Stimulated activated CD4-positive, alpha-beta T cell treated with anti-CD3 and anti-CD28 coated beads, TNF-alpha, amount 100 ng/mL, for 1 hour (primary cell): ENCODE measurements at regions not wholly inside any gene's neighbourhood (a gene's known extent, or its start where the extent isn't known, plus 50 kb on each side); places are given as distances from the start of the nearest gene placed in this dataset.

Experiments used
- DNase-seq, 3 donors: peaks; one replicate each; pipeline ENCODE4 v3.0.0-alpha.2; 2020; ENCODE audit warnings: low read depth in 3 of 3, low spot score in 1 of 3

DNA sequence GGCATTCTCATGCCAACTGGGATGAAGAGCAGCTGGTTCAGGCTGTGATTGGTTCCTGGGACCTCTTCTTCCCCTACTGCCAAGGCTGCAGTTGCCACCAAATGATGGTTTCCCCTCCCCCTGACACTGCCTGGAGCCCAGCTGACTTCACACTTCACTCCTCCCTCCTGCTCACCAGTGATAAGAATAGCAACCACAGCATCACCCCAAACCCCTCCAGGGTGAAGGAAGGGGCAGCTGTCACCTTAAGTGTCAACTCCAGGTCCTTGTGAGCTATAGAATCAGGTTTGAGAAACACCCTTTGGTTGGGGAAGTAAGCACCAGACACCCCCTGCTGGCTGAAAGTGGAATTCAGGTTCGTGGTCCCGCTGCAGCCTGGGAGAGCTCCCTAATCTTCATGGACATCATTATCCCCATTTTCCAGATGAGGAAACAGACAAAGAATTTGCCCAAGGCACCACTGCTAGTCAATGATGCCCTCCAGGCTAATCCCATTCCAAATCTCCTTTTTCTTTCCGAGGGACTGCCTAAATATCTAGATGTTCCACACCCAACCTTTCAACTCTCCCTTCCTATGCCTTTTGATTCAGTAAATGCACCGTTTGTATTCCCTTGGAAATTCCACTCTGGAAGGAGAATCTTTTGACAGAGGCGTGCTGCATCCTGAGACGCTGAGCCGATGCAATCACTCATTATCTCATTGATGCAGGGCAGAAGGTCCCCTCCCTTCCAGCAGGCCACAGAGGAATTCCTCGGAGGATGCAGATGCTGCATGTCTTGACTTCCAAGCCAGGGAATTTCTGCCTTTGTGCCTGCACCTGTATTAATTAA is 50.6 kb upstream of the UQCRFS1 start:
- peak in 2 of 3 donors; percentile 6 to 30 for DNase-seq

DNA sequence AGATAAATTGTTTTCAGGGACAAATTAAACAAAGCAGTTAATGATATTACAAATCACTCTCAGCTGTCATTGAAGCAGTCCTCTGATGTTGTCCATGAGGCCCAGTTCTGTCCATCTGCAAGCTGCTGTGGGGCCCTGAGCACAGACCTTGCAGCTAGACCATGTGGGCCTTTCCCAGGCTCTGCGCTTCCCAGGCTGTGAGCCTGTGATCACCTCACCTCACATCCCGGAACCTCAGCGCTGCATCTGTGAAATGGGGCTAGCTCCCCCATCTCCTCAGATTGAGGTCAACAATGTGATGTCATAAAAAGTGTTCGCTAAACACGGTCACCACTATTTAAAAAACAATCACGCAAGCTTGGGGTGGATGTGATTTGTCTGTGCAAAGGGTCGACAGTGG is 51.9 kb upstream of the UQCRFS1 start:
- DNase-seq = no peak

DNA sequence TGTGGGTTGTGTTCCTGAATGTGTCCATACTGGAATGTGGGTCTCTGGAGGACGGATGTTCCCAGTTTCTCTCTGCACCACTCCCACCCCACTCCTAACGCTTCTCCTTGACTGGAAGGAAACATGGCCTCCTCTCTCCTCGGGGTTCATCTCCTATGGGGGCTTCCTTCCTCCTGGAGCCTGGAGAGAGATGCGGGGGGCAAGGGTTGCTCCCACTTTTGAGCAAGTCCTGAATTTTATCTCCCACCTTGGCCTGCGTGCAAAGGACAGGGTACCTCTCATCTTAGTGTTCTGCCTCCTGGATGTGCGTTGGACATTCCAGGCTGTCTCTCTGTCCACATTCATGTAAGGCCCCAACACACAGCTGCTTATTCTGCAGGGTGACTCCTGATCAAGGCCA is 52.5 kb upstream of the UQCRFS1 start:
- no peak for DNase-seq

DNA sequence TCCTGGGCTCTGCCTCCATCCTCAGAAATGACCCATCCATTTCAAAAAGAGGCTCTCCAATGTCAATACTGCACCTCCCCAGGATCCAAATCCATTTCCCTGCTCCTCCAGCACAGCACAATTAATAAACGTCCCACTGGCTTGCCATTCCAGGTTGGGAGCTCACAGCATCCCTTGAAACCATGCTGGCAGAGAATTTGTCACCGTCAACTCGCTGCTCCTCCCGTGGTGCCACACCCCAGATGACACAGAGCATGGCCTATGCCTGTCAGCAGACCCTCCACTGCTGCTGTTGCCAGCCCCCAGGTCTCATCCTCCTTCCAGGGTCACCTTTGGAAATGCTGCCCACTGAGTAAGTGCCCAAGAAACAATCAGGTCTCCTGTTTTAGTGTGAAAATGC is 53.0 kb upstream of the UQCRFS1 start:
- no peak for DNase-seq

DNA sequence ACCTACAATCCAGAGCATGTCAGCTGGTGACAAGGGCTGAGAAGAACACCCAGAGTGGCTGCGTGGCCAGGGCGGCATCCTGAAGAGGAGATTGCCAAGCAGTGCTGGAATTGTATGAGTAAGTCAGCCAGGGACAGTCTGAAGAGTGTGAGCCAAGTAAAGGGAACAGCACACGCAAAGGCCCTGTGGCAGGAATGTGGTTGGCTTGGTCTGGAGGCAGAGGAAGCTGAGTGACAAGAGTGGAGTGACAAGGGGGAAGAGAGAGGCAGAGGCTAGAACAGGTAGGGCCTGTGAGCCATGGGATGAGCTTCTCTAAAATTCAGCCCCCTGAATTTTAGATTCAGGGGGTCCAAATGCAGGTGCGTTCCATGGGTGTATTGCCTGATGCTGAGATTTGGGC is 53.7 kb upstream of the UQCRFS1 start:
- no peak for DNase-seq

DNA sequence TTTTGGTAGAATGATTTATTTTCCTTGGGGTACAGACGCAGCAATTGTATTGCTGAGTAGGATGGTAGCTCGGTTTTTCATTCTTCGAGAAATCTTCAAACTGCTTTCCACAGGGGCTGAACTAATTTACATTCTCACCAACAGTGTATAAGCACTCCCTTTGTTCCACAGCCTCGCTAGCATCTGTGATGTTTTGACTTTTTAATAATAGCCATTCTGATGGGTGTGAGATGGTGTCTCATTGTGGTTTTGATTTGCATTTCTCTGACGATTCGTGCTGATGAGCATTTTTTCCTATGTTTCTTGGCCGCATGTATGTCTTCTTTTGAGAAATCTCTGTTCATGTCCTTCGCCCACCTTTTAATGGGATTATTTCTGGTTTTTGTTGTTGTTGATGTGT is 54.8 kb upstream of the UQCRFS1 start:
- DNase-seq = no peak

DNA sequence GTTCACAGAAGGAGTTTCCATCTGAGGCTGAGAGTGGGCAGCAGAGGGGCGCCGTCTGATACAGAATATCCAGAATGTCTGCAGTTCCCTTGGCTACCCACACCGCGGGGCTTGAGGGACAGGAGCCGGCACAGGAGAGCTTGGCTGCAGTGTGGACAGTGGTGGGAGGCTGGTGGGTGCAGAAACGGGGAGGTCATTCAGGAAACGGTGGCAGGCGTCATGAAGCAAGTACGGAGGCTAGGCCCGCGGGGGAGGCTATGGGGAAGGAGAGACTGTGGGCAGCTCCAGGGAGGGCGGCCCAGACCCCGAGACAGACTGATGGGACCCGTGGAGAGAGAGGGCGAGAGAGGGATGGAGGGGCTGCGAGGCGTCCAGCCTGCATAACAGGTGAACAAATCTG is 55.2 kb upstream of the UQCRFS1 start:
- DNase-seq = no peak

DNA sequence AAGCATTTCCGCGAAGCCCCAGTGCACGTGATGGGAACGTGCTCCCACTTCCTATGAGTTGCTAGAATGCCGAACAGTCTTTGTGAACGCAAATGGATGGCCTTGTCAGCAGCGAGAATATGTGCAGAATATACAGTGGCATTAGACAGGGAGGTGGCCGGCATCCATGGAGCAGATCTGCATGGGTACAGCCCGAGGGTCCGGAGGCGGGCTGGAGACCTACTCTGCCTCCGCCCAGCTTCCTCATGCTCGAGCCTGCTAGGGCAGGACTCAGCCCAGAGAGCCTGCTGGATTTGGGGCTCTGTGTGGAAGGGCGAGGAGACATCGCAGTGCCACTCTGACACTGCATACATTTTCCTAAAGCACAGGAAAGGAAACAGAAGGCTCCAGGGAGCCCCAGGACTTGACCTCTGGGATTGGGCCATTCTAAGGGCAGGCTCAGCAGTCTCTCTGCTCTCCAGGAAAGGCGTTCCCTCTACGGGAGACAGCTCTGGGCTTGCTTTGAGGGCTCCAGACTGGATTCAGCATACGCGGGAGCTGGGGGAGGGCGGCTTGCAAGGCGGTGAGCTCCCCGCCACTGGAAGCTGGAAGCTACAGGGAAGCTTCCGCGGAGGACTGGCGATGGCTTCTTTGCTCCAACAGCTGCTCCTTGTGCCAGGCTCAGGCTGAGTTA is 55.9 kb upstream of the UQCRFS1 start:
- no peak for DNase-seq

DNA sequence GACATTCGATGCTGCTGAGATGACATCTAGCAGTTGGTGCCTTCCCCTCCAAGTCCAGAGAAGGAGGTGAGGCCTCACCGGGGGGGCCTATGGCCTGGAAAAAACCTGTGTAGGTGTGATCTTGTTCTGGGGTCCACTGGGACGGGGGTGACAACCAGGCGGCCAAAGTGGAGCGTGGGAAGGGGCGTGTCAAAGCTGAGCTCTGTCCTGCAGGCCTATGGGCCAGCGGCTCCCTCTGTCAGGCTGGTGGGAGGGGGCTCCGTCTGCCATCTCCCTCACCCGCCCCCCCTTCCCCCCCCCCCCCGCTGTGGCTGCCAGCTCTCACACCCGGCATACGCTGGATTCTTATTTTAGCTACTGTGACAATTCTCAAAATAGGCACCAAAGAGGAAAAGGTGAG is 56.7 kb upstream of the UQCRFS1 start:
- no peak for DNase-seq

DNA sequence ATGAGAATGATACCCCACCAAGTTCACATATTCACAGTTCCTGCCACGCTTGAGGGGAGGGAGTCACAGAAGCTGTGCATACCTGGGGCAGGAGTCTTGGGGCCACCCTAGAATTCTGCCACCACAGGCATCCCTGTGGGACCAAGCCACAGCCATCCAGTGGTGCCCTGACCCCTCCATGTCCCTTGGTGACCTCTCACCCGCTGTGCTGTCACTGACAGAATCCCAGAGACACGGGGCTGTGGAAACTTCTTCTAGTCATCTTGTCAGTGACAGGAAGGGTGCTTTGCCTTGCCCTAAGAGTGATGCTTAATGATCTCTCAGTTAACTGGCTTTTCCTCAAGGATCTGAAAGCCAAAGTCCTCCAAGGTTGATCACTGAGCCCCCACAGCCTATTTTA is 58.4 kb upstream of the UQCRFS1 start:
- no peak for DNase-seq

DNA sequence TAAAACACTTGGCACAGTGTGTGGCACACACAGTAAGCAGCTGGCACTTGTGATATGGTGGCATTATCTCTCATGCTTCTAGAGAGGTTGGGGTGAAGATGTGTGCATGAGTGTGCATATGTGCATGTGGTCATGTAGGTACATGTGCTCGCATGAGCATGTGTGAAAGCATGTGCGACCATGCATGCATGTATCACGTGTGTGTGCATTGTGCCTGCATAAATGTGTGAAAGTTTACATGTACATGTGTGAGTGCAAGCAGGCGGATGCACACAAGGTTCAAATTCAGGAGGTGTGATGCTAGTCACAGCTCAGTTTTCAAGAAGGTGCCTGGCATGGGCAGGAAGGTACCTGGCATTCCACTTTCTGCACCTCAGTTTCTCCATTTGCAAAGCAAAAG is 59.0 kb upstream of the UQCRFS1 start:
- no peak for DNase-seq

DNA sequence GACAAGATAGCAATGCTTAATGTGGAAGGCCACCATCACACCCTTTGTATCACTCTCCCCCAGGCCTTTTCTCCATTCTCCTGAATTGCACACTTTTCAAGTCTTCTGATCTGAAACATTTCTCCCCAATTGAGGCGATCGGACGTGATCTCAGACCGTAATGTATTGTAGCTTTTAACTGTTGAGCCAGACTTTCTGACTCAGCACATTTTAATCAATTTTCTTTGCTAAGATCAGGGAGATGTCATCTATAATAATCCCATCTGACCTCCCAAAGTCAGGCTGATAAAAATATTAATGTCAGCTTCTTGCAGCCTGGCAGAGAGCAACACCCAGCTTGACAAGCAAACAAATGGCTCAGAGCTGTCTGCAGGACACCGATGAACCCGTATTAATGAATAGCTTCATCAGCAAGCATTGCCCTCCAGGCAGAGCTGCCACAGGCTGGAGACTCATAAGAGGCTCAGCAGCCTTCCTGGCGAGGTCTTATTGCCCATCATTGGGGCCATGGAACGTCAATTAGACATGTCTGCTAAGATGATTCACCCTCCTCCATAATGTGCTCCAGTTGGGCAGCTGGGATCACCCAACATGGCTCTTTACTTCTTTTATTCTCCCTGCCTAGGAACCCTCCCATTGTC is 60.2 kb upstream of the UQCRFS1 start:
- DNase-seq = no peak

DNA sequence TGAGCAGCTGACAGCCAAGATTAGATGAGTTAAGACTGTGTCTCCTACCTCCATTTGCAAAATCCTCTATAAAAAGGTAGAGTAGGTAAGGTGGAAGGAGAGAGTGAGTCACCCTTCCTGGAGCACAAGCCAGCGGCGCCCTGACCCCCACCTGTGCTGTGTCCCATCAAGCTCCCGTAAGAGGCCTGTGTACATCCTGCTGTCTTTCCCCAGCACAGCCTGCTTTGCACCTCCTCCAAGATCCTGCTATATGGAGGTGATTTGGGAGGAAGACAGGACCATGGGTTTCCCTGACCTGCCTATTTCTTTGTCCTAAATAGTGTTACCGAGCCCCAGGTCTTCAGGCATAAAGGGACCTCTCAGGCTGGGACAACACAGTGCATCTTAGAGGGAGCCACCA is 62.3 kb upstream of the UQCRFS1 start:
- no peak for DNase-seq

DNA sequence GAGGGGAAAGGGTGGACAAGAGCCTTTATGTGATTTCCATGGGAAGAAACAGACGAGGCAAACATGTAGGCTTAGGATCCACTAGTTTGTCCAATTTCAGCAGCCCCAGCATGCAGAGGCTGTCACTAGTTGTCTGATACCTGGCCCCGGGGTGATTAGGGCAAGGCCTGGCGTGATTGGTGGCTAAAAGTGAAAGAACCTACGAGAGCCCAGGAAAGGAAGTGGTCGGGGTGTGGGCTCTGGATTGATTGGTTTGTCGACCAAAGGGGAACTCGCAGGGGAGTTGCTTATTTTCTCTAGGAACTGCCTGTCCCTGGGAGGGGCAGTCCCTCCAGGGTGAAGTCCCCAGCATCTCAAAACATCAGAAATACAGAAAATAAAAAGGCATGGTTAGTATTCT is 64.2 kb upstream of the UQCRFS1 start:
- no peak for DNase-seq

DNA sequence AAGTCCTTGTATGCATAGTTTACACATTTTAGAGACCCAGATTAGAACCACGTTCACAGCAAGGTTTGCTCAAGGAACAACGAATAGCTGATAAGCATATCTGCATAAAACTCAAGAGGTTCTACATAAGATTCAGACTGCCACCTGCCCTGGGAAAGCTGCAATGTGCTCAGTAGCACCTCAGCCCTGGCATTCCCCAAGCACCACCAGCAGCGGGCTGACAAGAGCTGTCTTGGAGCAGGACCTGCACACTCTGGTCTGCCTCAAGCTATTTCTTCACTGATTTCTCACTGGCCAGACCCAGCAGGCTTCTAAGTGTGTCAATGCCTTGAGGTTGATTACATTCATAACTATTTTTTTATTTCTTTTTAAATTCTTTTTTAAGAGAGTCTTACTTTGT is 65.8 kb upstream of the UQCRFS1 start:
- DNase-seq = no peak

DNA sequence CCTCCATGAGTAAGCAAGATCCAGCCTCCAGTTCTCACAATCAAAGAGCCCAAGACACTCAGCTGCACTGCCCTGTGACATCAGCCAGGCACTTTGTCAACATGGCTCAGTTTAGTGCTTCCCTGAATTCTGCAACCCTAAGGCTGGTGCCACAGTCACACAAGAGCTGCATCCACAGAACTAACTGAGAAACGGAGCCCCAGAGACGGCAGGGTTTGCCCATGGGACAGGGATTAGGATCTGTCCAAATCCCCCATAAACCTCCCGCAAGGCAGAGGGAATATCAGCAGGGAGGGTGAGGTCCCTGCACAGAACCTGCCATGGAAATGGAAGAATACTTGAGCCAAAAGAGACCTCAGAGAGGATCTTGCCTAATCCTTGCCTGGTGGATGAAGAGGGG is 70.4 kb upstream of the UQCRFS1 start:
- no peak for DNase-seq

DNA sequence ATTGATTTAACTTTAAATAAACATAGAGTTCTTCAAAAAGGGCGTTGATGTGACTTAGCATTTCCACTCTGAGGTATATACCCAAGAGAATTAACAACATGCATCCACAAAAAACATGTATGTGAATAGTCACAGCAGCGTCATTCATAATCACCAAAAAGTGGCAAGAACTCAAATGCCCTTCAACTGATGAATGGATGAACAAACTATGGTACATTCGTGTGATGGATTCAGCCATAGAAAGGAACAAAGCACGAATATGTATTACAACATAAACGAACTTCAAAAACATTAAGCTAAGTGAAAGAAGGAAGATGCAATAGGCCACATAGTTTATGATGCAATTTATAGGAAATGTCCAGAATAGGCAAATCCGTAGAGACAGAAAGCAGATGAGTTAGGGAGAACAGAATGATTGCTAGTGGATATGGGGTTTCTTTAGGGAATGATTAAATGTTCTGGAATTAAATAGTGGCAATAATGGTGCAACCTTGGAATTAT is 72.3 kb upstream of the UQCRFS1 start:
- DNase-seq = no peak

DNA sequence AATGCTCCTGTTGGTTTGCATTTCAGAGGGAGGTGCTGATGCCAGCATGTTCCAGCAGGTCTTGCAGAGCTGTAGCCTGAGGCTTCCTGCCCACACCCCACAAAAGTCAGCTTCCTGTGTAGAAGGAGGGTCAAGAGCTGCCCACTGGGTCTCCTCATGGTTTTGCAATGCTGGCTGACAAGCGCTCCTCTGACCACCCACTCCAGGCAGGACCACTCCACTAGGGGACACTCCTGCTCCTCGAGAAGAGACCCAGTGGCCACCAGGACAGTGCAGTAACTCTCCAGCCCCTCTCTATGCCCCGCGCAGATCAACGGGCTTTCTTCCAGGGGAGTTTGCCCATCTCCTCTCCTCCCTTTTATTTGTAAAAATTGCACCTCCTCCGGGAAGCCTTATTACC is 72.9 kb upstream of the UQCRFS1 start:
- no peak for DNase-seq

DNA sequence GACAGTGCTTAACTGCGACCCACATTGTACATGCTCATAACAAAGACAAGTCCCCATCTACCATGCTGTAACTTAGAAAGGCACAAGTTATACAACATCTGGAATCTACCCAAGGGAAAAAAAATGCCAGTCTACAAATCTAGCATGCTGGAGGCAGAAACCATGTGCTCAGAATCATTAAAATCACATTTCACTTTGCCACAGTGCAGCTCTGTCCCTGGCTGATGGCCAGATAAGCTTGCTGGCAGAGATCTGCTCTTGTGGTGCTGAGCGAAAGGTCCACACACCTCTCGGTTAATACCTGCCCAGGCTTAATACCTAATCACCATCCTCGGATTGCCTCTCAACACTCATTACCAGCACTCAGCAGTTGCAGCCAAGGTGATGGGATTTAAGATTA is 74.1 kb upstream of the UQCRFS1 start:
- DNase-seq = no peak

DNA sequence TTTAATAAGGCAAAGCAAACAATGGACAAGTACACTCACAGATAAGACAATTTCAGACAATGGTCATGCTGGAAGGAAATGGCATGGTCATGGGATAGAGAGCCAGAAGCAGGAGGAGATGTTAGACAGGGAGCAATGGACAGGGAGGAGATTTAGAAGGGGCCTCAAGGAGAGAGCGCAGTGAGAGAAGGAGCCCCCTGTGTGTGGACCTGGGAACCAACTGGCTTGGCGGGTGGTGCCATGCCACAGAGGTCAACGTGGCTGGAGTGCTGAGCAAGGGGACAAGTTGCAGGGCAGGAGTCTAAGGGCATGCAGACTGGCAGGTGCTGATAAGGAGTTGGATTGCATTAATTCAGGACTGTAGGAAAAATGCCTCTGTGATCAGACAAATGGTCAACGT is 75.3 kb upstream of the UQCRFS1 start:
- DNase-seq = no peak

DNA sequence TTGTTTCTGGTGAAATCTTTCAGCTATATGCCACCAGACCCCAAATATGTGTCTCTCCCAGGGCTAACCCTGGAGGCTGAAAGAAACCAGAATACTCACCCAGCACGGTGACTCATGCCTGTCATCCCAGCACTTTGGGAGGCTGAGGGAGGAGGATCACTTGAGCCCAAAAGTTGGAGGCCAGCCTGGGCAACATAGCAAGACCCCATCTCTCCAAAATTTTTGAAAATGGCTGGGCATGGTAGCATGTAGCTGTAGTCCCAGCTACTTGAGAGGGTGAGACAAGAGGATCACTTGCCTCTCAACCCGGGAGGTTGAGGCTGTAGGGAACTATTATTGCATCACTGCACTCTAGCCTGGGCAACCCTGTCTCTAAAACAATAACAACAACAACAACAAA is 76.1 kb upstream of the UQCRFS1 start:
- DNase-seq = no peak

DNA sequence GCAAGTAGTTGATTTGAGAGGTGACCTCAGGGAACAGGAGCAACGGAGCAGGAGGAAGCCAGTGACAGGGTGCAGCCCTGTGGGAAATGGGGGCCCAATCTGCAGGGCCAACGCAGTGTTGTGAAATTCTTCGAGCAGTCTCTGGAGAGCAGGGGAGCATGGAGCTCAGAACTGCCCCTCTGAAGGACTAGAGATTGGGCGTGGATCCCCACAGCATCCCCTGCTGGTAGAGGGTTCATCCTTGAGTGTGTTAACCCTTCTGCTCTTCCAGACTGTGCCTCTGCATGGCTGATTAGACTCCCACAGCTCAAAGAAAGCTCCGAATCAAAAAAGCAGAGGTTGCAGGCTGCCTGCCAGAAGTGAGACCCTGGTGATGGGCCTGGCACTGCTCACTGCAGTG is 77.9 kb upstream of the UQCRFS1 start:
- DNase-seq = no peak
